ENCODE measurements at regions not wholly inside any gene's neighbourhood (a gene's known extent, or its start where the extent isn't known, plus 50 kb on each side); places are given as distances from the start of the nearest gene placed in this dataset.
"Not testable (repeated sequence)": the region's sequence is repeated elsewhere in the genome, so short reads cannot be mapped to it uniquely, and the experiment has no call there.

- not testable (repeated sequence) for TF ChIP-seq CTCF (IDR thresholded peaks at IDR 0.05; ENCODE audit: poor library complexity, severe bottlenecking); EZH2 (IDR thresholded peaks at IDR 0.05; ENCODE audit: borderline replicate concordance, insufficient read depth, low read length, poor library complexity, severe bottlenecking); POLR2AphosphoS5 (IDR thresholded peaks at IDR 0.05); EP300 (conservative IDR thresholded peaks at IDR 0.05; ENCODE audit: poor library complexity, severe bottlenecking)
Observed at GRCh38 chr7:113748385-113748784, 170.4 kb downstream of the PPP1R3A start.
